ENCODE measurements at regions not wholly inside any gene's neighbourhood (a gene's known extent, or its start where the extent isn't known, plus 50 kb on each side); places are given as distances from the start of the nearest gene placed in this dataset.
A peak's percentile ranks its signal among the peaks of the same experiment; 100 is the strongest.

DNA sequence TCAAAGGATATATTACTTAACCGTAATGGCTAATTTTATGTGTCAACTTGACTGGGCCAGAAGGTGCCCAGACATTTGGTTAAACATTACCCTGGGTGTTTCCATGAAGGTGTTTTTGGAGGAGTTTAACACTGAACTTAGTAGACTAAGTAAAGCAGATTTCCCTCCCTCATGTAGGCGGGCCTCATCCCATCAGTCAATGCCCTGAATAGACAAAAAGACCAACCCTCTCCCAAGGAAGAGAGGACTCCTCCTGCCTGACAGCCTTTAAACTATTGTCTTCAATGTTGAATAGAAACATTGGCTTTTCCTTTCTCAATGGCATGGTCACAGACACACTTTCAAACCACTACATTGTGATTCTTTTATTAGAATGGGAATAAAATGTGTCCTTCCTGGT, 121.9 kb downstream of the SETD4 start:
- DNase-seq (ENCODE audit: low read depth) = no peak

DNA sequence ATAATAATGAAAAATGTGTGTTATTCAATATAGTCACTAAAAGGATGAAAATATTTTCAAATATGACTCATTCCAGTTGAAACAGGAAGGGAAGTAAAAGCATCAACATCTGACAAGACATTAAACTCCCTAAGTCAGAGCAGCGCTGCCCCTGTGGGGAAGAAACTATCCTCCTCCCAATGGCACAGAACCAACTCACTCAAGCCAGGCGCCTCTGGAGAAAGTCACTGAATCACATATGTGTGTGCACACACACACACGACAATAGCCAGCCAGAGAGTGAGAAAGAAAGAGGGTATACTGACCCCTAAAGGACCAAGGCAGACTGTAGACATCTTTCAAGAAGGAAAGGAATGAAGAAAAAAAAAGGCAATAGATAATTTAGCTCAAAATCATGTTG, 126.9 kb downstream of the SETD4 start:
- DNase-seq (ENCODE audit: low read depth) = no peak

DNA sequence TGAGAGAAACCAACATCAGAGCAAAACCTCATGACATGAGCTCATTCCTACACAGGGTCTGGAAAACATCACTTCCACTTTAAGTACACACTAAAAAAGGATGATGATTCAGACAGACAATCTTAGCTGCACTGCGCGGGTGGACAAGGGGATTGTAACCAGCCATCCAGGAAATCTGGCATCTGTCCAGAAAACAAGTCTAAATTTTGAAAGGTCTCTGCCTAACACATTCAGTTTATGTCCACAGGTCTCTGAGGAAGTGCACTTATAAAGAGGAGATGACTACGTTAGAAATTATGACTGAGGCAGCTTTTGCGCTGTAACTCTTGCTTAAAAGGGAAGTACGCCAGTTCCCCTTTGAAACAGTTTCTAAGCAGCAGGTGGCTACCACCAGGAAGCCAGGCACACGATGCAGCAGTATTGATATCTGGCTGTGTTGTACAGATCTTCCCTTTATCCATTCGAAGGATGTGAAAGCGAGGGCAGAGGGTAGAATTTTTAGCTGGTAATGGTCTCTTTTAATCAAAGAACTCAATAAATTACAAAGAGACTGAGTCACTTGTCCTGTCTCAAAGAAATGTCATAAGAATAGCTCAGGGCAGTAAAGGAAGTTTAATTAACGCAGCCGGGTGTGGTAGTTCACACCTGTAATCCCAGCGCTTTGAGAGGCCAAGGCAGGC, 128.0 kb downstream of the SETD4 start:
- DNase-seq (ENCODE audit: low read depth) = peak; percentile 11

DNA sequence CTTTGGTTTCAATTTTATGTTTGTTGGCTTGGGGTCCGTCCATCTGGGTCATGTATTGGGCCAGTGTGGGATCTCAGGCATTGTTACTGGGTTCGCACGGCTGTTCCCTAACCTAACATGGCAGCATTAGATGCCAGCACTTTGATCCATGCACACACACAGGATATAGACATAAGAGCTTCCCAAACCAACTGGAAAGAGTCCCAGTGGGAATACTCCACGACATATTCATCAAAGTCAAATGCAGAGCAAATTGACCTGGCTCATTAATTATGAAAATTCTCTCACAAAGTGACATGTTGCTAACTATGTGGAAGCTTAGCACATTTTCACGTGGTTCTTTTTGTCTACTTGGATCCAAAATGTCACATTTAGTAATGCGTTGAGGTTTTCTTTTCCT, 130.4 kb downstream of the SETD4 start:
- no peak for DNase-seq (ENCODE audit: low read depth)

DNA sequence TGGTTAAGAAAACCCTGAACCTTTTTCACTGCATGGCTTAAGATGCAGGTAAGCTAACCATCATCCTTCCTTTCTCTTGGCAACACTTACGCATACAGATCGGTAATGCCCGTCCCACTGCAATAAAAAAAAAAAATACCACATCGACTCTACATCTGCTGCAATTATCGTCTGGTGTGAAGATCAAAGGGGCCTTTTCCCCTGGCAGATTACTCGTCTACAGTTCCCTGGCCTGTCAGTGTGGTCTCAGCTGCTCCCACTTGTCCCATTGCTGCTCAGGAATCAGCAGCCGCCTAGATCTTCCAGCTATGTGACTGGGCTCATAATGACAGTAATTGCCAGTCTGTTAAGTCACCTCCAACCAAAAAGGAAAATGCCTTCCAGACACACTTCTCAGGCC, 133.1 kb downstream of the SETD4 start:
- no peak for DNase-seq (ENCODE audit: low read depth)

DNA sequence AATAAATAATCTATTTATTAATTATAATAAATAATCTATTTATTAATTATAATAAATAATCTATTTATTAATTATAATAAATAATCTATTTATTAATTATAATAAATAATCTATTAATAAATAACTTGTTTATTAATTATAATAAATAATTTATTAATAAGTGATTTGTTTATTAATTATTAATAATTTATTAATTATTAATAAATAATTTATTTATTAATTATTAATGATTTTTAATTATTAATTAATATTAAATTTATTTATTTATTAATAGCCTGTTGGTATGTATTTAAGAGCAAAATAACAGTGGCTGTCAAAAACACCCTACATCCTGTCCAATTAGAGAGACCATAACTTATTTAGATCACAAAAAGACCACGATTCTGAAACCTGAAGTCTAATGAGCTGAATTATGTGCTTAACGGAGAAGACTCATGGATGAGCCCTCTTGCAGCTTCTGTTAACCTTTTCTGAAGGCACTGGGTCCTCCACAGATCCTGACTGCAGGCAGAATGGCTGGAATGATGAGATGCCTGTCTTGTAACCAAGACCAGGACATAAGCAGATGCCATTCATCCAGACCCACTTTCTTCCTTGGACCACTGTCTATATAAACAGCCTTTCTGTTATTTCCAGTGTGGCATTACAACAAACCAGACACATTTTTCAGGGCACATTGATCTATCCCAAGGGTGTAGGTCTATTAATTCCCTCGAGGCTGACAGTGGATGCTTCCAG, 134.2 kb downstream of the SETD4 start:
- no peak for DNase-seq (ENCODE audit: low read depth)

DNA sequence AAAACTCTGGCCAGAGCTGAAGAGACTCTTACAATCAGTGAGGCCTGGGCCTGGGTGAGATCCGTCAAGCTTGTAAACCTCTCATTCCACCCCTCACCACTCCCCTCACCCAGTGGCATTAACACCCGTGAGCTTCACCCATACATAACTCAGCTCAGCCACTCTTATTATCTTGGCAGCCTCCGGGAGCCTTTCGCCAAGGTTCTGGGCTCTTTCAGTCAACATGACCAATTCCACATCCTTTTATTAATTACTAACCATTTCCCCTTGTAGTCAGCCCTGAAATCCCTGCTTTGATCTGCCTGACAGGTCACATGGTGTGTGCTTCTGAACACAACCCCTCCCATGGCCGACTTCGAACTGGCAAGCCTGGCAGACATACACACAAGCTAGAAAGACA, 134.8 kb downstream of the SETD4 start:
- DNase-seq (ENCODE audit: low read depth) = no peak

DNA sequence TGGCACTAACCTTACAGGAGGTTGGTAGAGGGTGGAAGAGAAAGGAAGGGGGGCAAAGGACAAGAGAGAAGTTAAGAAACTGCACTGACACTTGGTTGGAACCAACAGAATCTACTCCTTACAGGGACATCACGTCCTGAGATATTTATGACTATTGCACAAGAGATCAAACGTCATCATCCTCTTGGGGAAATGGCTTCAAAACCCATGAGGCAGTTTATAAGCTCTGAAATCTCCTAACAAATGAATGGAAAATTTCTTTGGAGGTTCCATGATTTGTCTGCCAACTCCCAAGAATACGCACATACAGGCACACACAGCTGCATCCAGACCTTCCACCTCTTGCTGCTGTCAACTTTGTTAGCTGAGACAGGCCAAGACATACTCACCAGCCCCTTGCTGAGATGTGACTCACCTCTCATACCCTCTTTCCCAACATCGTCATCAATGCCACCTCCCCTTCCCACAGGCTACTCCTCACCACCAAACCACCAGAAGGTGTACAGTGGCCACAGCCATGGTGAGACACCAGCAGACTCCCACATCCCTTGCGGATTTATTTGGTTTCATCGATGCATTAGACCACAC, 135.5 kb downstream of the SETD4 start:
- DNase-seq (ENCODE audit: low read depth) = no peak

DNA sequence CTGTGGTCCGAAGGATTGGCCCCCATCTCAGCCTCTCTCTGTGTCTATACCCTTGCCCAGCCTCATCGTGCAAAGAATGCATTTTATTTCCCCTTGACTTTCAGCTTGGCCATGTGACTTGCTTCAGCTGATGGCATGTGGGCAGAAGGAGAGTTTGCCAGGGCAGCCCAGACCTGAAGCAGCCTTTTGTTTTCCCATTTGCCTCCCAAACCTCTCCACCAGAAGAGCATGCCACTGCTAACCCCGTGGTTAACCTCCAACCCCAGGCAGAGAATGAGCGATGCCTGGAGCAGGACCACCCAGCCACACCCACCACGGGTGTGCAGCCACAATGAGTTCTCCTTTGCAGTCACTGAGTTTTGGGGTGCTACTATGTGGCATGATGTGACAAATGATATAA, 136.4 kb downstream of the SETD4 start:
- DNase-seq (ENCODE audit: low read depth) = no peak

DNA sequence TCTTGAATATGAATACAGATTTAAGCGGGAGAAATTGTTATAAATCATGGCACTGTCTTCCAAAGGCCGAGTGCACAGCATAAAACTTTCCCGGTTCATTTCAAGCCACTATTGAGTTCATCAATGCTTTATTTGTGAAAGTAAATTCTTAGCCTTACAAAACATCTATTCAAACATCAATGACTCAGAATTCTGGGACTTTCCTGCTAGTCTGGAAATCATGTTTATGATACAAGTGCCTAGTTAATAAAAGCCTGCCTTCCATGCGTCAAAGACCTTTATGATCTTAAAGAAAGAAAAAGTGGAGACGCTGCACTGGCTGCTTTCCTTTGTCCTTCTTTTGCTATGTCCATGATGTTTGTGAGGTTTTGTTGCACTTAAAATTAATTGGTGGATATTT, 137.7 kb downstream of the SETD4 start:
- DNase-seq (ENCODE audit: low read depth) = no peak

DNA sequence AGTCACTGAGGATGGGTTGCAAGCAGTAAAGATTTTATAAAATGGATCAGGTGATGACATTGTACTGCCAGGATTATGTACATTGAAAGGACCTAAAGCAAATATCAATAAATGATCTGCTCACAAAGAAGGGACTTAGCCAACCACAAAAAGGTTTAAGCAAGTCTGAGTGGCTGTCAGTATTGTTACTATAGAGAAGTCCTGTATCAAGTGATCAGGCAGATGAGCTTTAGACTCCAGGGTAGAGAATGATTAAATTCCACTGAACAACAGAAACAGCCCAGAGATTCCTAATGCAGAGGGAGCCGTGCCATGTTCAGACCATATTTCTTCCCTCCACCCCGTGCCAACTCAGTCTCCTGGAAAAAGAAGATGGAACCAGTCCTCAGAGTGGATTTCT, 138.9 kb downstream of the SETD4 start:
- DNase-seq (ENCODE audit: low read depth) = no peak

DNA sequence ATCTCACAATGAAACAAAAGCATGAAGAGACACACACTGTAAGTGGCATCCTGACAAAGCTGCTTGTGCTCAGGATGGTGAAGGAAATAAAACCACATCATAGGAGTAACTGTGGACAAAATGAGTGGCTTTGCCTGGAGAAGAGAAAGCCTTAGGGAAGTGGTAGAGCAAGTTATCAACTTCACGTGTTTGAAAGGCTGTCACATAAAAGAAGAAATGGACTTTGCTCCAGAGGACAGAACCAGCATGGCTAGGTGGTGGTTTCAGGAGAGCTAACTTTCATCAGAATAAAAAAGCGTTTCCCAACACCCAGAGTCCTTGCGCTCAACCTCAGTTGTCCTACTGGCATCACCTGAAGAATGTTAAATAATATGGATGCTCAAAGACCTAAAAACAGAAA, 139.9 kb downstream of the SETD4 start:
- no peak for DNase-seq (ENCODE audit: low read depth)

DNA sequence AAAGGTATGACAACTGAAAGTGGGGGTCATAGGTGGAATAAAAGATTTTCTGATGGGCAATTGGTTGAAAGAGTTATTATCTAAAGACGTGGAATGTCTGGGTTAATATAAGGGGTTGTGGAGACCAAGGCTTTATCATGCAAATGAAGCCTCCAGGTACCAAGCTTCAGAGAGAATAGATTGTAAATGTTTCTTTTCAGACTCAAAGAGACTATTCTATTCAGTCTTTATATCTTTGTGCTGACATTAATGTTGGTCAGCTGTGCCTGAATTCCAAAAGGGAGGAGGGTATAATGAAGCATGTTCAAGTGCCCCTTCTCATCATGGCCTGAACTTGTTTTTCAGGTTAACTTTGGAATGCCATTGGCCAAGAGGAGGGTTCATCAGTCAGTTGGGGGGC, 145.3 kb downstream of the SETD4 start:
- DNase-seq (ENCODE audit: low read depth) = no peak

DNA sequence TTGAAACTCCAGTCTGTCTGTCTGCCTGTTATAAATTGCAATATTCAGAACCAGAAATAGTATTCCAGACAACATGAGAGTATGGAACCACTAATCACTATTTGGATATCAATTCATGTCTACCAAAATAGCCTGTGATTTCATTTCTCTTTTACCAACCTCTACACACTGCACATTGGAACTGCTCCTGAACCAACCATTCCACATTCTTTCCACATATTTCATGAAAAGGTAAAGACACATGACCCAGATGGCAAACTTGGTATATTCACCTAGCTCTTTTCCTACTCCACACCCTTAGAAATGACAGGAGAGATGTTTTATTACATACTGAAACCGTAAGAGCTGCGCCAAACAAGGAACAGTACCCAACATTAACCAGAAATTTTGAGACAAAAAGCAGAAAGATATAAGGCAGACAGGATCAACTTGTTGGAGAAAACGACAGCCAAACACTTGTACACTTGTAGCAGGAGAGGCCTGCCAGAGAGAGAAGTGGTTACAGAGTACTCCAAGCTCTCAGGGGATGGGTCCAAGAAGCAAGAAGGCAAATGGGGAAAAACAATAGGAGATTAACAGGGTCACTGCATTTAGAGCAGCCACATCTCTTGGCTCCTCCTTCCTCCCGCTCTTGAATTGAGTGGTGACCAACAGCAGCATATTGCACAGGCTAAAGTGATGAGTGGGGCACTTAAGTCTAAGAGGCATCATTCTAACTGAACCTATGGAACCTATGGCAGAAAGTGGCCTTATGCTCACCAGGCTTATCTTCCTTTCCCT, 148.7 kb downstream of the SETD4 start:
- no peak for DNase-seq (ENCODE audit: low read depth)

DNA sequence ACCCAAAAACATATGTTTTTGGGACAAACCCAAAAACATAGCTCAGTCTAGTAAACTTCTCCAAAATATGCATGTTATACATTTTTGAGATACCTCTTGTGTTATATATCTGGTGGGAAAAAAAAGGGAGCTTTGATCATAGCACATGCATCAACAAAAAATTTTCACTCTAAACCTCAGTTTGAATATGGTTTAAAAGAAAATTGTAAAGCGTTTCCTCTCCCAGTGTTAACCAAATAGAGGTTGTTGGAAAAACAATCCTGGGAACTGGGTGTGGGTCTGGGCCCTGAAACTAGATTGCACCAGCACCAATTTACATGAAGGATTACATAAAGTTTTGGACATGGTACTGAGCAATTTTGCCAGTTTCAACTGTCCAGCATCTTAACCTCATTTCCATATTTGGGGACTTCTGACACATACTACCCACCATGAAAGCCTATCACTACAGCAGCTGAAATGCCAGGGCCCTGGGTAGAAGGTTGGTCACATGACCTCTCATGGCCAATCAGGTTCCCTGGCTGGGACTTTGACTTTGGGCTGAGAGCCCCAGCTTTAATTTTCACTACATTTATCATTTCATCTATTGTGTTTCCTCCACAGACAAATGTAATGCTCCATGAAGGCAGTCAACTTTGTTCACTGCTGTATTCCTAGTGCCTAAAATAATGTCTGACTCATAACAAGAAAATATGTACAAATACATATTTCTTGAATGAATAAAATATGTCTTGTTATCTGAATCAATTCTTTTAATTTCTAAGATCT, 150.7 kb downstream of the SETD4 start:
- no peak for DNase-seq (ENCODE audit: low read depth)

DNA sequence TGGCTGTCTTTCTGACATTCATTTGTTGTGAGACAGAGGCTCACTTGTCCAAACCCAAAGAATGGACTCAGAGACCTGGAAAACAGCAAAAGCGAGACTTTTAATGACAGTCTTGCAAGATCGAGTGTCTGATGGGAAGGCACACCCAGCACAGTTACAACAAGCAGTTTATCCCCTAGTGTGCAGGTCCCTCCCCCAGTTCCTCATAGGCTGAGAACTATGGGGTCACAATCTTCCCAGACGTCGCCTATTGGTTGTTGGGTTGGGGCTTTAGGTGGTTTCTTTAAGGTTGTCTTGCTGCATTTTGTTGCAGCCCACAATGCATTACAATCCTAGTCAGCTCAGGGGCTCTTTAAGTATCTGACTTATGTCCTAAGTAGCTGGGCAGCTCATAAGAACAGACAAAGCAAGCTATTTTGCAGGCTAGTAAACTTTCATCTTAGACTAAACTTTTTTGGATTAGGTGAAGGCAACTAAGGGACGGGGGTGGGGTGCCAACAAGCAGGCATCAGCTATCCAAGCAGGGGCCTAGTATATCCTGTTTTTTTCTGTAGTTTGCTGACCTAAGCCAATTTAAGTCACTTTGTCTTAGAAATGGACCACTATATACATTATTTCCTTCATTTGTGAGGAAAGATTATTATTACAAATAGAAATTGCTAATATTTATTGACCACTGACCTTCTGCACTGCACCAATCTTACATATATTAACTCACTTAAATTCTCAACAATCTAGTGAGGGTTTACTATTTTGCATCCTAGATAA, 151.8 kb downstream of the SETD4 start:
- DNase-seq (ENCODE audit: low read depth) = no peak

DNA sequence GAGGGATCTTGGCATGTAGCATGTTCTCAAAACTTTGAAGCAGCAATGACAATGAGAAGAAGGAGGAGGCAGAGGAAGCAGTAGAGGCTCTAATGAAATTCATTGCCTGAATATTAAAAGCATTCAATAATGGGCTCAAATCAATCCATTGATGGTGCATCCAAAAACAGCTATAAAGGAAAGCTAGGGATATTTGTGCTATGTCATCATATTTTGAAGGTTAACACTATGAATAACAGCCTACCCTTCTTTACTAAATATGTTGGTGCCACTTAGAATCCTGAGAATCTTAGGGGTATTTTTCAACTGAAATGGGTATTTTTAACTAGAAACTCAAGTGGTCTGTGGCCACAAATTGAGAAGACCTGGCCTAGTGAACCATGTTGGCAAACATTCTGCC, 153.7 kb downstream of the SETD4 start:
- DNase-seq (ENCODE audit: low read depth) = no peak

DNA sequence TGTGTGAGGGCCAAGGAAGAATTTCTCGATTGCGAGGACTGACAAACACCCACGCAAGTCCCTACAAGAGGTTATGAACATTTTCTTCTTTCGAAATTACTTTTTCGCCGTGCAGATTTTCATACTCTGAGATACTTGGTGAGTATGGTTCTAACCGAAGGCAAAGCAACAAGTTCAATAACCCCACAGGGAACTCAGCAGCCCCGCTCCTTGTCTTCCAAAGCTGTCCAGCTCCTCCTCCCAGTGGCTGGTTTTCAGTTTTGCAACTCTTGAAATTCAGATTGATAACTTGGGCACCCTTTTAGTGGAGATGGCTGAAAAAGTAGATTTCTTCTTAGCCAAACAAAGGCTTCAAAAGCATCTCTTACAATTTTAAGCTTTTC, 154.4 kb downstream of the SETD4 start:
- no peak for DNase-seq (ENCODE audit: low read depth)

DNA sequence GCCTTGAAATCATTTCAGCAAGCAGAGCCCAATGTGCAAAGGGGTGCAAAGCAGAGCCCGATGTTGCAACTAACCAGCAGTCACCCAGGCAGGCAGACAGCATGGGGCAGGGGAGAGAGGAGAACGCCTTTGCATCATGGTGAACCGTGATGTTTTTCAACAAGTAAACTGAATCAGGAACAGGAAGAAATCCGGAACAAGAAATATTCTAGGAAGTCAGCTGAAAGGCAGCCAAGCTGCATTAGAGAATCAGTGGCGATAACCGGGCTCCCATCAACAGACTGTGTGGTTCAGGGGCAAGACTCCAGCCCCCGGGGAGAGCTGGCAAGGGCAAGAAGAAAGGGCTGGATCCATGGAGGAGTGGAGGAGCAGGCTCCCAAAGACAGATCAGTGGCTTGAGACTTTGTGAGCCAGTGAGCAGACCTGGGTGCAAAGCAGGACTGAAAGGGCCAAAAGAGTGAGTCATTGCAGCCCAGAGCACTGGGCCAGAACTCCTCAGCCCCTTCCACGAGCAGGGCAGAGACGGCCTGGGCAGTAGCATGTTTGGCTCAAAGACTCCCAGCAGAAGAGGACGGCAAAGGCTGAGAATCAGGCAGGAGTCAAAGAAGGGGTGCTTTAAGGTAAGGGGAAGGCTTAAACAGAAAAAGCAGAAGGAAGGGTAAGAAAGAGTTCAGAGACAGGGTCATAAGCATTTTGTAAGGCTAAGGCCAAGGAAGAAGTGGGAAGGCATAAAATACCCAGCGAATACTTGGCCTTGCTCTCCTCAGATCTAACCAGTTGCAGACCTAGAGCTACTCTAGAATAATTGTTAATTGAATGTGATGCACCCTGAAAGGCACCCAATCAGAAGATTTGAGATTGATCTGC, 155.0 kb downstream of the SETD4 start:
- DNase-seq (ENCODE audit: low read depth) = no peak

DNA sequence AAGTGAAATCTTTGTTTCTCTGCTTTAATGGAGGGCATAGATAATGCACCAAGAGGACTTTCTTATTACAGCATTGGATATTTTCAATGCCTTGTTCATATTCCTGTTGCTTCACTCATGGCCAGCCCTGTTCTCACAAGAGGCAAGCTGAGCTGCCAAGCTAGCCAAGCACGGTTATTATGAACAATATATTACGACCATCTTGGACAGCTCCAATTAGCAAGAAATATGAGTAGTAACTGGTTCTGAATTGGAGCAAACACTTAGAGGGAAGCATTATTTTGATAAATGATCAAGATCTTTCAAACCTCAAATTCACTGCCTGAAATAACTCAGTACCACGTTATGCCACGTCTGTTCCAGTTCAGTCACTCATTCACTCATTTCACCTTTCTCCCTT, 159.8 kb downstream of the SETD4 start:
- DNase-seq (ENCODE audit: low read depth) = no peak
